Body of pancreas (tissue), 4 donors: ENCODE measurements at regions not wholly inside any gene's neighbourhood (a gene's known extent, or its start where the extent isn't known, plus 50 kb on each side); places are given as distances from the start of the nearest gene placed in this dataset.

ENCODE experiments used
- POLR2A ChIP-seq, 3 donors: fragments of 450-650 bp; IDR thresholded peaks; one replicate each; pipeline ENCODE4 v1.6.1; 2016; ENCODE audit warnings: antibody characterized with exemption in 3 of 3, mild to moderate bottlenecking in 2 of 3
- TF ChIP-seq, protein P1 (sequence below), 7 experiments: fragments of 450-650 bp in 4 of 7; fragments of 200-600 bp in 3 of 7; sonication (generic) in 3 of 7; IDR thresholded peaks; one replicate each; pipeline ENCODE4 v1.5.1; 2016 to 2019; ENCODE audit warnings: antibody characterized with exemption in 7 of 7

DNA sequence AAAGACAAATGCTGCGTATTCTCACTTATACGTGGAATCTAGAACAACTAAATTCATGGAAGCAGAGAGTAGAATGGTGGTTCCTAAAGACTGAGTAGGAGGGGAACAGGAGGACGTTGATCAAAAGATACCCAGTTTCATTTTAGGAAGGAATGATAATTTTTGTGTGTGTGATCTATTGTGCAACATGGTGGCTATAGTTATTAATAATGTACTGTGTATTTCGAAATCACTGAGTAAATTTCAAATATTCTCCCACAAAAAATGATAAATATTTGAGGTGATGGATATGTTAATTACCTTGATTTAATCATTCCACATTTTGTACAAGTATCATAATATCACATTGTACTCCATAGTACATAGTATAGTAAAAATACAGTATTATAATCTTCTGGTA lies 187.5 kb downstream of the MOXD1 start:
- TF ChIP-seq, protein P1, sequence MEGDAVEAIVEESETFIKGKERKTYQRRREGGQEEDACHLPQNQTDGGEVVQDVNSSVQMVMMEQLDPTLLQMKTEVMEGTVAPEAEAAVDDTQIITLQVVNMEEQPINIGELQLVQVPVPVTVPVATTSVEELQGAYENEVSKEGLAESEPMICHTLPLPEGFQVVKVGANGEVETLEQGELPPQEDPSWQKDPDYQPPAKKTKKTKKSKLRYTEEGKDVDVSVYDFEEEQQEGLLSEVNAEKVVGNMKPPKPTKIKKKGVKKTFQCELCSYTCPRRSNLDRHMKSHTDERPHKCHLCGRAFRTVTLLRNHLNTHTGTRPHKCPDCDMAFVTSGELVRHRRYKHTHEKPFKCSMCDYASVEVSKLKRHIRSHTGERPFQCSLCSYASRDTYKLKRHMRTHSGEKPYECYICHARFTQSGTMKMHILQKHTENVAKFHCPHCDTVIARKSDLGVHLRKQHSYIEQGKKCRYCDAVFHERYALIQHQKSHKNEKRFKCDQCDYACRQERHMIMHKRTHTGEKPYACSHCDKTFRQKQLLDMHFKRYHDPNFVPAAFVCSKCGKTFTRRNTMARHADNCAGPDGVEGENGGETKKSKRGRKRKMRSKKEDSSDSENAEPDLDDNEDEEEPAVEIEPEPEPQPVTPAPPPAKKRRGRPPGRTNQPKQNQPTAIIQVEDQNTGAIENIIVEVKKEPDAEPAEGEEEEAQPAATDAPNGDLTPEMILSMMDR (IDR thresholded peaks at IDR 0.05), result no peak
- TF ChIP-seq POLR2A (IDR thresholded peaks at IDR 0.05), result no peak
